ENCODE measurements at regions not wholly inside any gene's neighbourhood (a gene's known extent, or its start where the extent isn't known, plus 50 kb on each side); places are given as distances from the start of the nearest gene placed in this dataset.
"Not testable (repeated sequence)": the region's sequence is repeated elsewhere in the genome, so short reads cannot be mapped to it uniquely, and the experiment has no call there.

DNA sequence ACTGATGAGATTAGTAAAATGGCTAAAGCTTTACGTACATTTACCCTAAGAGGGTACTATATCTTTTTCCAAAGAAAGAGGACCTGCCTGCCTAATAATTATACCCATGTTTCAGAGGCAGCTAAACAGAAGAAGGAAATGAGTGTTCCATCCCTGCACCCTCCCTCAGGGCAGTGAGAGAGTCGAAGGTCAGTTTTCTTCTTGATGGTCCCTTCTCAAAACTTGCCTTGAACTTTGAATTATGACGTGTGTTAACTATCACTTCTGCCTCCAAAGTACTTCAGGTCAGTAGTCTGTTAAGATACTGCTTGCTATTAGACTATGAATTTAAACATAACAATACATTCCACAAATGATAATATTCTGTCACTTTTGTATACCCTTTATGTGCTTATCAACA is 294.8 kb upstream of the CHRM3 start:
- H3F3A ChIP-seq (ENCODE audit: insufficient read depth, low read length, poor library complexity, severe bottlenecking) = no peaks in the 10 kb centered on the region
- TF ChIP-seq RAD21 (conservative IDR thresholded peaks at IDR 0.05) (no peak), SMC3 (conservative IDR thresholded peaks at IDR 0.05; ENCODE audit: poor library complexity) (no peak), POLR2AphosphoS5 (IDR thresholded peaks at IDR 0.05) (no peak), EZH2 (IDR thresholded peaks at IDR 0.05; ENCODE audit: borderline replicate concordance, insufficient read depth, low read length, poor library complexity, severe bottlenecking) (no peak), MXI1 (conservative IDR thresholded peaks at IDR 0.05; ENCODE audit: poor library complexity, severe bottlenecking) (no peak), TAF1 (IDR thresholded peaks at IDR 0.05; ENCODE audit: low read depth) (no peak), EP300 (conservative IDR thresholded peaks at IDR 0.05; ENCODE audit: poor library complexity, severe bottlenecking) (no peak)
- TF ChIP-seq, protein P1, sequence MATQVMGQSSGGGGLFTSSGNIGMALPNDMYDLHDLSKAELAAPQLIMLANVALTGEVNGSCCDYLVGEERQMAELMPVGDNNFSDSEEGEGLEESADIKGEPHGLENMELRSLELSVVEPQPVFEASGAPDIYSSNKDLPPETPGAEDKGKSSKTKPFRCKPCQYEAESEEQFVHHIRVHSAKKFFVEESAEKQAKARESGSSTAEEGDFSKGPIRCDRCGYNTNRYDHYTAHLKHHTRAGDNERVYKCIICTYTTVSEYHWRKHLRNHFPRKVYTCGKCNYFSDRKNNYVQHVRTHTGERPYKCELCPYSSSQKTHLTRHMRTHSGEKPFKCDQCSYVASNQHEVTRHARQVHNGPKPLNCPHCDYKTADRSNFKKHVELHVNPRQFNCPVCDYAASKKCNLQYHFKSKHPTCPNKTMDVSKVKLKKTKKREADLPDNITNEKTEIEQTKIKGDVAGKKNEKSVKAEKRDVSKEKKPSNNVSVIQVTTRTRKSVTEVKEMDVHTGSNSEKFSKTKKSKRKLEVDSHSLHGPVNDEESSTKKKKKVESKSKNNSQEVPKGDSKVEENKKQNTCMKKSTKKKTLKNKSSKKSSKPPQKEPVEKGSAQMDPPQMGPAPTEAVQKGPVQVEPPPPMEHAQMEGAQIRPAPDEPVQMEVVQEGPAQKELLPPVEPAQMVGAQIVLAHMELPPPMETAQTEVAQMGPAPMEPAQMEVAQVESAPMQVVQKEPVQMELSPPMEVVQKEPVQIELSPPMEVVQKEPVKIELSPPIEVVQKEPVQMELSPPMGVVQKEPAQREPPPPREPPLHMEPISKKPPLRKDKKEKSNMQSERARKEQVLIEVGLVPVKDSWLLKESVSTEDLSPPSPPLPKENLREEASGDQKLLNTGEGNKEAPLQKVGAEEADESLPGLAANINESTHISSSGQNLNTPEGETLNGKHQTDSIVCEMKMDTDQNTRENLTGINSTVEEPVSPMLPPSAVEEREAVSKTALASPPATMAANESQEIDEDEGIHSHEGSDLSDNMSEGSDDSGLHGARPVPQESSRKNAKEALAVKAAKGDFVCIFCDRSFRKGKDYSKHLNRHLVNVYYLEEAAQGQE (IDR thresholded peaks at IDR 0.05; ENCODE audit: borderline replicate concordance) = no peak
- TF ChIP-seq, protein P2, sequence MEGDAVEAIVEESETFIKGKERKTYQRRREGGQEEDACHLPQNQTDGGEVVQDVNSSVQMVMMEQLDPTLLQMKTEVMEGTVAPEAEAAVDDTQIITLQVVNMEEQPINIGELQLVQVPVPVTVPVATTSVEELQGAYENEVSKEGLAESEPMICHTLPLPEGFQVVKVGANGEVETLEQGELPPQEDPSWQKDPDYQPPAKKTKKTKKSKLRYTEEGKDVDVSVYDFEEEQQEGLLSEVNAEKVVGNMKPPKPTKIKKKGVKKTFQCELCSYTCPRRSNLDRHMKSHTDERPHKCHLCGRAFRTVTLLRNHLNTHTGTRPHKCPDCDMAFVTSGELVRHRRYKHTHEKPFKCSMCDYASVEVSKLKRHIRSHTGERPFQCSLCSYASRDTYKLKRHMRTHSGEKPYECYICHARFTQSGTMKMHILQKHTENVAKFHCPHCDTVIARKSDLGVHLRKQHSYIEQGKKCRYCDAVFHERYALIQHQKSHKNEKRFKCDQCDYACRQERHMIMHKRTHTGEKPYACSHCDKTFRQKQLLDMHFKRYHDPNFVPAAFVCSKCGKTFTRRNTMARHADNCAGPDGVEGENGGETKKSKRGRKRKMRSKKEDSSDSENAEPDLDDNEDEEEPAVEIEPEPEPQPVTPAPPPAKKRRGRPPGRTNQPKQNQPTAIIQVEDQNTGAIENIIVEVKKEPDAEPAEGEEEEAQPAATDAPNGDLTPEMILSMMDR (IDR thresholded peaks at IDR 0.05; ENCODE audit: poor library complexity, severe bottlenecking) = no peak
- no peak overlapping the region for H3K4me3 ChIP-seq (ENCODE audit: low read length)
- H3K9me3 ChIP-seq (ENCODE audit: low read length) = no peaks in the 10 kb centered on the region
- H3K79me2 ChIP-seq (replicated peaks; ENCODE audit: insufficient read depth, low read length) = no peaks in the 10 kb centered on the region
- no peaks in the 10 kb centered on the region for H4K20me1 ChIP-seq (ENCODE audit: insufficient read depth)
- H3K36me3 ChIP-seq (ENCODE audit: insufficient read depth, low read length) = no peaks in the 10 kb centered on the region
- peaks cover 5% of the 10 kb centered on the region for H3K9me2 ChIP-seq (ENCODE audit: insufficient read depth, low read length)
- H3K9ac ChIP-seq (ENCODE audit: low read length) = no peak overlapping the region
- no peak overlapping the region for H3K4me2 ChIP-seq (ENCODE audit: low read length)
- H3K27ac ChIP-seq (ENCODE audit: low read length) = no peak overlapping the region
- no peaks in the 10 kb centered on the region for H3K27me3 ChIP-seq (ENCODE audit: insufficient read depth, low read depth, low read length)
- no peak overlapping the region for H2AFZ ChIP-seq (ENCODE audit: low read depth, low read length)

DNA sequence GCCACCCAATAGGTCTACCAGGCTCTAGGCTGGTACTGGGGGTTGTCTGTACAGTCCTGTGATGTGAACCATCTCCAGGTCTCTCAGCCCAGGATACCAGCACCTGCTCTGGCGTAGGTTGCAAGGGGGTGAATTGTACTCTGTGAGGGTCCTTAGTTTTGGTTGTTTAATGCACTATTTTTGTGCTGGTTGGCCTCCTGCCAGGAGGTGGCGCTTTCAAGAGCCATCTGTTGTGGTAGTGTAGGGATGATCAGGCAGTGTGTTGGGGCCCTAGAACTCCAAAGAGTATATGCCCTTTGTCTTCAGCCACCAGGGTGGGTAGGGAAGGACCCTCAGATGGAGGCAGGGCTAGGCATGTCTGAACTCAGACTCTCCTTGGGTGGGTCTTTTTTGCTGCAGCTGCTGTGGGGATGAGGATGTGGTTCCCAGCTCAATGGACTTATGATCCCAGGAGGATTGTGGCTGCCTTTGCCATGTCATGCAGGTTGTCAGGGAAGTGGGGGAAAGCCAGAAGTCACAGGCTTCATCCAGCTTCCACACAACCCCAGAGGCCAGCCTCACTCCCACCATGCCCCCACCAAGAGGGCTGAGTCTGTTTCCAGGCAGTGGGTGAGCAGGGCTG is 301.8 kb upstream of the CHRM3 start:
- no peak overlapping the region for H3K4me2 ChIP-seq (ENCODE audit: low read length)
- no peaks in the 10 kb centered on the region for H3K36me3 ChIP-seq (ENCODE audit: insufficient read depth, low read length)
- no peaks in the 10 kb centered on the region for H4K20me1 ChIP-seq (ENCODE audit: insufficient read depth)
- no peak for TF ChIP-seq TAF1 (IDR thresholded peaks at IDR 0.05; ENCODE audit: low read depth)
- no peak for TF ChIP-seq EP300 (conservative IDR thresholded peaks at IDR 0.05; ENCODE audit: poor library complexity, severe bottlenecking)
- no peak for TF ChIP-seq SMC3 (conservative IDR thresholded peaks at IDR 0.05; ENCODE audit: poor library complexity)
- TF ChIP-seq RAD21 (conservative IDR thresholded peaks at IDR 0.05) = no peak
- TF ChIP-seq EZH2 (IDR thresholded peaks at IDR 0.05; ENCODE audit: borderline replicate concordance, insufficient read depth, low read length, poor library complexity, severe bottlenecking) = no peak
- TF ChIP-seq, protein P1 (IDR thresholded peaks at IDR 0.05; ENCODE audit: borderline replicate concordance) = no peak
- TF ChIP-seq, protein P2 (IDR thresholded peaks at IDR 0.05; ENCODE audit: poor library complexity, severe bottlenecking) = no peak
- no peak for TF ChIP-seq POLR2AphosphoS5 (IDR thresholded peaks at IDR 0.05)
- TF ChIP-seq MXI1 (conservative IDR thresholded peaks at IDR 0.05; ENCODE audit: poor library complexity, severe bottlenecking) = no peak
- H3K27ac ChIP-seq (ENCODE audit: low read length) = no peak overlapping the region
- peaks cover 6% of the 10 kb centered on the region for H3K9me2 ChIP-seq (ENCODE audit: insufficient read depth, low read length)
- H2AFZ ChIP-seq (ENCODE audit: low read depth, low read length) = no peak overlapping the region
- H3F3A ChIP-seq (ENCODE audit: insufficient read depth, low read length, poor library complexity, severe bottlenecking) = no peaks in the 10 kb centered on the region
- H3K4me3 ChIP-seq (ENCODE audit: low read length) = no peak overlapping the region
- H3K9me3 ChIP-seq (ENCODE audit: low read length) = no peaks in the 10 kb centered on the region
- no peaks in the 10 kb centered on the region for H3K79me2 ChIP-seq (replicated peaks; ENCODE audit: insufficient read depth, low read length)
- no peak overlapping the region for H3K9ac ChIP-seq (ENCODE audit: low read length)
- H3K27me3 ChIP-seq (ENCODE audit: insufficient read depth, low read depth, low read length) = no peaks in the 10 kb centered on the region

DNA sequence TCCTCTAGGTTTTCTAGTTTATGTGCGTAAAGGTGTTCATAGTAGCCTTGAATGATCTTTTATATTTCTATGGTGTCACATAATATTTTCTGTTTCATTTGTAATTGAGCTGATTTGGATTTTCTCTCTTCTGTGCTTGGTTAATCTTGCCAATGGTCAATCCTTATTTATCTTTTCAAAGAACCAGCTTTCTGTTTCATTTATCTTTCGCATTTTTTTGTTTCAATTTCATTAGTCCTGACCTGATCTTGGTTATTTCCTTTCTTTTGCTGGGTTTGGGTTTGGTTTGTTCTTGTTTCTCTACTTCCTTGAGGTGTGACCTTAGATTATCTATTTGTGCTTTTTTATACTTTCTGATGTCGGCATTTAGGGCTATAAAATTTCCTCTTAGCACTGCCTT is 304.4 kb upstream of the CHRM3 start:
- not testable (repeated sequence) for H3K27me3 ChIP-seq (ENCODE audit: insufficient read depth, low read depth, low read length); H3F3A ChIP-seq (ENCODE audit: insufficient read depth, low read length, poor library complexity, severe bottlenecking); H3K9me3 ChIP-seq (ENCODE audit: low read length)

More for the DNA sequence above, 304.4 kb upstream of the CHRM3 start:
- not testable (repeated sequence) for H2AFZ ChIP-seq (ENCODE audit: low read depth, low read length); H3K9me2 ChIP-seq (ENCODE audit: insufficient read depth, low read length); H3K79me2 ChIP-seq (replicated peaks; ENCODE audit: insufficient read depth, low read length); H3K4me3 ChIP-seq (ENCODE audit: low read length); H3K27ac ChIP-seq (ENCODE audit: low read length); H3K9ac ChIP-seq (ENCODE audit: low read length); H4K20me1 ChIP-seq (ENCODE audit: insufficient read depth); H3K36me3 ChIP-seq (ENCODE audit: insufficient read depth, low read length); H3K4me2 ChIP-seq (ENCODE audit: low read length)

Measured in neural cell (in vitro differentiated cells).